Mucosa of stomach (tissue), 1 donor: ENCODE measurements at regions not wholly inside any gene's neighbourhood (a gene's known extent, or its start where the extent isn't known, plus 50 kb on each side); places are given as distances from the start of the nearest gene placed in this dataset.

Experiments used
- H3K27me3 ChIP-seq: one replicate; pipeline ENCODE4 v1.7.0; 2013; ENCODE audit warnings: mild to moderate bottlenecking, low read length; ENCODE audit not compliant: control insufficient read depth, insufficient read depth
- H3K36me3 ChIP-seq: one replicate; pipeline ENCODE4 v1.7.0; 2013; ENCODE audit warnings: low read length; ENCODE audit not compliant: control insufficient read depth, insufficient read depth
- H3K4me1 ChIP-seq: one replicate; pipeline ENCODE4 v1.7.0; 2013; ENCODE audit warnings: mild to moderate bottlenecking, low read length; ENCODE audit not compliant: control insufficient read depth, insufficient read depth
- H3K4me3 ChIP-seq: one replicate; pipeline ENCODE4 v1.7.0; 2013; ENCODE audit warnings: low read length
- H3K9ac ChIP-seq: one replicate; pipeline ENCODE4 v1.7.0; 2013; ENCODE audit warnings: mild to moderate bottlenecking, low read length, moderate library complexity
- H3K9me3 ChIP-seq: one replicate; pipeline ENCODE4 v1.7.0; 2013; ENCODE audit warnings: mild to moderate bottlenecking, low read length, moderate library complexity; ENCODE audit not compliant: control insufficient read depth
- donor health status: Pancreatic carcinoma.

DNA sequence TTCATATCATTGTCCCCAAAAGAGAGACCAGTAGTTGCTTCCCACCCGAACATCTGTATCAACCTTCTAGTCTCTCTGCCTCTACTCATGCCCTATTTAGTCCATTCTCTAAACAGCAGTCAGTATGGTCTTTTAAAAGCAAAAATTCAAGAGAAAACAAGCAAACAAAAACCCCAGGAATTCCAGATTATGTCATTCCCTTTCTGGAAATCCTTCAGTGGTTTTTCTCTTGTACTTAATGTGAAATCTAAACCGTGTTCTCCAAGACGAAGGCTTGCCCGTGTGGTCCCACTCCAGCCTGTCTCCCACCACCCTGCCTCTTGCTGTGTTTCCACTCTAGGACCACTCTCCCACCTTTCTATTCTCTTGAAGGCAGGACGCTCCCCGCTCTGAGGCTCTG is 90.8 kb downstream of the TMEM30B start:
- Histone ChIP-seq H3K9ac (no peak overlapping the region), H3K4me3 (no peak overlapping the region), H3K4me1 (no peaks in the 10 kb centered on the region), H3K36me3 (no peaks in the 10 kb centered on the region), H3K27me3 (peaks cover 5% of the 10 kb centered on the region), H3K9me3 (no peaks in the 10 kb centered on the region)

DNA sequence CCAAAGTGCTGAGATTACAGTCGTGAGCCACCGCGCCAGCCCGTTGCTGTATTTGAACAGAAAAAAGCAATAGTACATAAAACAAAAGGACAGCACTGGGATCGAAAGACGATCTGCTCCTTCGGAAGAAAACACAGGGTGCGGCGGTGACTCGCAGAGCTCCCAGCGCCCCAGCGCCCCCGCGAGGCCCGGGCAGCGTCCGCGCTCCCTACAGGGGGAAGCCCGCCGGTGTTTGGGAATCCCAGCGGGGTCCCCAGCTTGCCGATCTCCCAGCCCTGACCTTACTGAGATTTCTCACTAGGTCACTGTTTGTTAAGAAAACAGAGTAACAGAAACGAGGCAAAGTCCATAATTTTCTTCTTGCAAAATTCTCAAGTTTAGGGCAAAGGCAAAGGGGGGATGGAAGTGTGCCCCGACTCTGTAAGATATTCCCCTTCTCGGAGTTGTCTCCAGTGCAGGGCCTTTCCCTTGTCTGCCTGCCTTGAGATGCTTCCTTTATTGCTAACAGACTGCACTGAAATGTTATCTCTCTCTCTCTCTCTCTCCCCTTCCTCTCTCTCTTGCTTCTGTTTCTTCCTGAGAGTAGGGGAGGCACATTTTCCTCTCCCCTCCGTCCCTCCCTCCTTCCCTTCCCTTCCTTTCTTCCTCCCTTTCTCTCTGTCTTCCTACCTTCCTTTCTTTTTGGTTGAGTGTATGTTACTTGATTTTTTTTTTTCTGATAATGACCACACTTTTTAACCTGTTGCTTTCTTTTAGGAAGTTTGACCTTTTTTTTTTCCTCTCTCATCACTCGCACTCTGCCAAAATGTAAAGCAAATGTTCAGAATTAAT is 91.9 kb downstream of the TMEM30B start:
- H3K27me3 ChIP-seq: peaks cover 5% of the 10 kb centered on the region
- peak overlapping the region; percentile 49 for H3K9ac ChIP-seq
- H3K4me3 ChIP-seq: peak overlapping the region; percentile 7
- H3K4me1 ChIP-seq: no peaks in the 10 kb centered on the region
- H3K36me3 ChIP-seq: no peaks in the 10 kb centered on the region
- no peaks in the 10 kb centered on the region for H3K9me3 ChIP-seq

DNA sequence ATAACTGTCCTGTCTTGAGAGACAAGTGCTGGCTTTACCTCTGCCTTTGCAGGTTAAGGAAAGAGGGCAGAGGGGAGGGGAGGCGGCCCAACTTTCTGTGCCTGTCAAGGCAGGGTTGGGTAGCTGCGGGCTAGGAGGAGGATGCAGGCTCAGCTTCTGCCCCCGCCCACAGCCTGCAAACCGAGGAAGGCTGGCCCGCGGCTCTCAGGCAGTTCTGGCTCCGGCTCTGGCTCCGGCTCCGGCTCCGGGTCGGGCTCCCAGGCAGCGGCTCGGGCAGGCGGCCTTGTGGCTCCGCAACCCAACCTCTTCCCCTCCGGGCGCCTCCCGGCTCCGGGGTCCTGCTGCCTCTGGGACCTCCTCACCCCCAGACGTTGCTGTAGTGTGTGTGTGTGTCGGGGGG is 92.9 kb downstream of the TMEM30B start:
- Histone ChIP-seq H3K9ac (no peak overlapping the region), H3K4me1 (no peaks in the 10 kb centered on the region), H3K27me3 (peaks cover 5% of the 10 kb centered on the region)

DNA sequence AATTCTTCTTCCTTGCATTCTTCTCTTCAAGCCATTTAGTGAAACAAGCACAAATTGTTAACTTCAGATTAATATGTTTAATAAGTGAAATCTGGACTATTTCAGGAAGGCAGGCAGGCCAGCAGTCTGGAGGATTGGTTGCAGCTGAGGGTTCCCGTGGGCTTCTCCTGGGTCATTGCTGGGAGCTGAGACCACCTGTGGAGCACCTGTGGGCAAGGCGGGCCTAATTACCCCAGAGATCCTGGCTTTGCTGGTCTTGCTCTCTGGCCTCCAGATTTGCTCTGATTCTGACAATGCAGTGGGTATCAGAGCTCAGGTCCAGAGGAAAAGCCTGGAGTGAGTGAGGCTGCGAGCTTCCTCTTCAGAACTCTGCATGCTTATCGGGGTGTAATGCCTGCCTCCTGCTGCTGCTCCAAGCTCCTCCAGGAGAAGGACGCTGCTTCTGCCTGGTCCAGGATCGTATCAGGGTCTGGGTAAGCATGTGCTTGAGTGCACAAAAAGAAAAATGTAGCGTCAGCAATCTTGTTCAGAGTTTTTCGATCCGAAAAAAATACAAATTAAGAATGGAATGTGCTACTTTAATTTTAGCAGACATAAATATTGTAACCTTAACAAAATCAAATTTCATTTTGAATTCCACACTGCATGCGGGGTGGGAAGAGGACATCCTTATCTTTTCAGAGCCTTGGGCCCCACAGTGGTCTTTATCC is 93.8 kb downstream of the TMEM30B start:
- H3K36me3 ChIP-seq: no peaks in the 10 kb centered on the region
- H3K27me3 ChIP-seq: peaks cover 5% of the 10 kb centered on the region
- H3K9ac ChIP-seq: no peak overlapping the region
- H3K4me3 ChIP-seq: no peak overlapping the region
- no peaks in the 10 kb centered on the region for H3K9me3 ChIP-seq
- H3K4me1 ChIP-seq: no peaks in the 10 kb centered on the region

More for the DNA sequence above, 92.9 kb downstream of the TMEM30B start:
- Histone ChIP-seq H3K36me3 (no peaks in the 10 kb centered on the region), H3K4me3 (no peak overlapping the region), H3K9me3 (no peaks in the 10 kb centered on the region)

DNA sequence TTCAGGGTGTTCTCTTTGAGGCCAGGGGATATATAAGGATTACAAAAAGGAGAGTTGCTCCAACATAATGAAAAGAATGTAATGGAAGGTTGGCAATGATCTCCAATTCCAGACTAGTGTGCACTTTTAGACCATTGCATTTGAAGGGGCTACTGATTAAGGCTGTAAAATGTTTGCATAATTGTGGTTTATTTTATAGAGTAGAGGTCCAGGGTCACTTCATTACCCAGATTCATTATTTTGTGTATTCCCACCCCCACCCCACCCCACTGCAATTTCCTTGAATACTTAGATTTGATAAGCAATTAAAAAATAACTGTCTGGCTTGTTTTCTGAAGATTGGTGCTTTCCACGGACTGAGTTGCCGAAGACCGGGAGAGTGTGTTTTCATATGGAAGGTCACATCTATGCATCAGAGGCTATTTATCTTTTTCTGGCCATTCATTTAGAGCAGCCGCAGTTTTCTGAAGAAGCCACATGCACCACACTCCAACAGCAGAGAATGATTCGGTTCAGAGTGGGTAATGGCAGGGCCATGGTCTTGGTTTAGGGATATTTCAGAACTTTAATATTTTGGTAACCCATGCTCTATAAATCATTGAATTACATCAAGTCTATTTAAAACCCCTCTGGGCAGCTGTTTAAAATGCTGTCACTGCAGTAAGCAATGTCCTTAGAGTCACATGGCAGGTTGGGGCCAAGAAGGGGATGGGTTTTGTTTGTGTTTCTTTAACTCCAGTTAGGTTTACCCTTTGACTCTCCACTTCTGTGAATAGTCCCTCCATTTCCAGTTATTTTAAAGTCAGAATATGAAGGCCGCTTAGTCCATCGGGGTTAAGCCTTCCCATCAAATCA is 94.6 kb downstream of the TMEM30B start:
- no peaks in the 10 kb centered on the region for H3K36me3 ChIP-seq
- no peak overlapping the region for H3K4me3 ChIP-seq
- no peaks in the 10 kb centered on the region for H3K4me1 ChIP-seq
- H3K27me3 ChIP-seq: peaks cover 5% of the 10 kb centered on the region
- no peaks in the 10 kb centered on the region for H3K9me3 ChIP-seq
- H3K9ac ChIP-seq: no peak overlapping the region

DNA sequence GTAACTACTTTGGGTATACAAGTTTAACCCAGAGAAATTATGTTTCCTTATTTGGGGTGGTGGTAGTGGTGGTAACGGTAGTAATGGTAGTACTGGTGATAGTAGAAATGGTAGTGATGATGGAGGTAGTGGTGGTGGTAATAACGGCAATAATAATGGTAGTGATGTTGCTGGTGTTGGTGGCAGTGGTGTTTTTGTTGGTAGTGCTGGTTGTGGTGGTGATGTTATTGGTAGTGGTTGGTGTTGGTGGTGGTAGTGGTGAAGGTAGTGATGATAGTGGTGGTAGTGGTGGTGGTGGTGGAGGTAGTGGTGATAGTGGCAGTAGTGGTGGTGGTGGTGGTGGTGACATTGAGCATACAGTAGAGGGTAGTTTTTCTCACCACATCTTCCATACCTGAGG is 95.6 kb downstream of the TMEM30B start:
- no peaks in the 10 kb centered on the region for H3K9me3 ChIP-seq
- H3K4me3 ChIP-seq: no peak overlapping the region
- H3K4me1 ChIP-seq: no peaks in the 10 kb centered on the region
- H3K36me3 ChIP-seq: no peaks in the 10 kb centered on the region
- H3K9ac ChIP-seq: no peak overlapping the region
- H3K27me3 ChIP-seq: peaks cover 5% of the 10 kb centered on the region

DNA sequence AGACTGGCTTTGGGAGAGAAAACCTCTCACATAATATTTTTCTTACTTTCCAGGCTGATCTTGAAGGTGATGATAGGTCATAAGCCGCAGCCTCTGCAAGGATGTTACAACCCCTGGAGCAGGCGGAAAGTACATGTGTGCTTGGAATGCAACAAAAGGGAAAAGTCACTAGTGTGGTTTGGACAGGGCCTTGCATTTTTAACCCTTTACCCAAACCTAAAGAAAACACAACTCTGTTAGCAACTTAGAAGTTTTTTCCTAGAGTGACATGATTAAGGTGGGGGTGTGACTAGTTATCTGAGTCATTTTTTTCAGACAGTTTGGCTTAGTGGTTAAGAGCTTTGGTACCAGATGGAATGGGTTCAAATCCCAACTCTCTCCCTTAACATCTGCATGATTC is 97.0 kb downstream of the TMEM30B start:
- Histone ChIP-seq H3K9me3 (no peaks in the 10 kb centered on the region), H3K4me1 (no peaks in the 10 kb centered on the region)

DNA sequence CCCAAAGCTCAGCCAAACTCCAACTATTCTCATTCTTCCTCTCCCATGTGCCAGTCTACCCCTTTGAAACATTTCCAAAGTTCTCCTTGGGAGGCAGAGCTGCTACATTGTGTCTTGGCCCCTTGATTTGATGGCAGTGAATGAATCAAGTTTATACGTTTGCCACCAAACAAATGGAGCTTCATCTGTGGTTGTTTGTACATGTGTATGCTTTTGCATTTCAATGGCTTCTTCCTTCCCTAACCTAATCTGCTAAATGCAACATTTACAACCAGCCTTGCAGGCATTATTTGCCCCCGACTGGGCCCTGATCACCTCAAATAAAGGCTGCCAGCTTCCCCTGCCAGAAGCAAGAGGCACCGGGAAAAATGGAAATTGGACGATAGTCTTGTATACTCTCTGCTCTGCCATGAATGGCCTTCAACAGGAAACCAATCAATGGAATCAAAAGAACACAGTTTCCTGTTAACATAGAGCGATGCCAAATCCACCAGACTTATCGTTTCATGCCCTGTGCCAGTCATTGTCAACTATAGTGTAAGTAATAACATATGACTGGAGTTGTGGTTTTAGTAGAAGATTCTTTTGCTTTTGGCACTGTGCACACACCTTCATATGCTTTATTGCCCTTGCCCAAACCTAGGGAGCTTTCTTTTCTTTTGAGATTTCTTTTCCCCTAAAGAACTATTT is 97.8 kb downstream of the TMEM30B start:
- Histone ChIP-seq H3K27me3 (peaks cover 5% of the 10 kb centered on the region), H3K9me3 (no peaks in the 10 kb centered on the region), H3K4me1 (peaks cover 5% of the 10 kb centered on the region), H3K36me3 (no peaks in the 10 kb centered on the region), H3K9ac (no peak overlapping the region), H3K4me3 (no peak overlapping the region)

More for the DNA sequence above, 97.0 kb downstream of the TMEM30B start:
- no peak overlapping the region for H3K9ac ChIP-seq
- H3K27me3 ChIP-seq: peaks cover 5% of the 10 kb centered on the region
- H3K4me3 ChIP-seq: no peak overlapping the region
- no peaks in the 10 kb centered on the region for H3K36me3 ChIP-seq

DNA sequence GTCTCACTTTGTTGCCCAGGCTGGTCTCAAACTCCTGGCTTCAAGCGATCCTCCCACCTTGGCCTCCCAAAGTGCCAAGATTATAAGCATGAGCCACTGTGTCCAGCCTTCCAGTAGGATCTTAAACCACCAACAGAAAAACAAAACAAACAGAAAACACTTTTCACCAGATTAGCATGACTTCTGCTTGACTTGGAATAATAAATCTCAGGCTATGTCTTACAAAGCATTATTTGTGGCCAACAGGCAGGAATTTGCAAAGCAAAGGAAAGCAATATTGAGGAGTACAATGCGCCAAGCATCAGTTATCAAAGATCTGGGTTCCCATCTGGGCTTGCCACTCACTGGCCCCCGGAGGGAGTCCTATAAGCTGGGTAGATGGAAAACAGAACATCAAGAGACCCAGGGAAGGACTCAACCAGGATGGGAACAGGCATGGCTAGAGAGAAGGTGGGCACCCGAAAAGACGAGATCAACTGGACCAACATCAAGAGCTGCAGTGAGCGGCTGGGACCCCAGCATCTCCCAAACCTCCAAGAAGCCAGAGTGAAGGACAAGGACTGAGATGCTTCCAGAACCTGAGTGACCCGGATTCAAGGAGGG is 101.2 kb downstream of the TMEM30B start:
- Histone ChIP-seq H3K4me1 (peaks cover 12% of the 10 kb centered on the region), H3K9me3 (no peaks in the 10 kb centered on the region), H3K9ac (no peak overlapping the region), H3K36me3 (no peaks in the 10 kb centered on the region), H3K4me3 (no peak overlapping the region), H3K27me3 (no peaks in the 10 kb centered on the region)

DNA sequence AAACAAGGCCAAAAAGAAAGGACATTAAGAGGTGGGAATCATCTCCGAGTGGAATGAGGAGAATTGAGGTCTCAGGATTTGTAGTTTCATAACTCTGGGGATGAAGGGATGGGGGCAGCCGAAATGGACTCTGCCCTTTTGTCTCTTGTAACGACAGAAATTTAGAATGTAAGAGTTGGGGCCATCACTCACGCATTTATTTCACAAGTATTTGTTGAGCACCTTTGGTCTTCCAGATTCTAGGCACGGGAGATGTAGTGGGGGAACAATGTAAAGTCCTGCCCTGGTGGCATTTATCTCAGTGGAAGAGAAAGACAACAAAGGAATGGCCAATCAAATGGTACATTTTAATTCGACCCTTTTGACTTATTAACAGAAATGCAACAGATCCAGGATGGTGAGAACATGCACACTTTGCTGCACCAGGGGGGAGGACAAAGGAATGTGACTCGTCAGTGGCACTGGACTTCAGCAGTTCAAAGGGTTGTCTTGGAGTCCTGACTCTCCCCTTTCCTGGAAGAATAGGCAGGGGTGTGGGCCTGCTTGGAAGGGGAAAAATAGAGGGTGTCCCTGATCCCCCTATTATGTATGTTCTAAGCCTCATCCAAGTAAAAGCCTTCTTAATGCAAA is 102.0 kb downstream of the TMEM30B start:
- Histone ChIP-seq H3K27me3 (no peaks in the 10 kb centered on the region), H3K4me1 (peaks cover 12% of the 10 kb centered on the region), H3K9me3 (no peaks in the 10 kb centered on the region), H3K4me3 (no peak overlapping the region), H3K36me3 (no peaks in the 10 kb centered on the region), H3K9ac (no peak overlapping the region)
